Panc1 (cell line): ENCODE measurements at regions not wholly inside any gene's neighbourhood (a gene's known extent, or its start where the extent isn't known, plus 50 kb on each side); places are given as distances from the start of the nearest gene placed in this dataset.

Source experiments
- CTCF ChIP-seq: fragments of 450-650 bp; IDR thresholded peaks from 2 replicates; pipeline ENCODE4 v1.5.1; 2017; ENCODE audit warnings: mild to moderate bottlenecking
- POLR2AphosphoS5 ChIP-seq: IDR thresholded peaks from 2 replicates; pipeline ENCODE4 v1.6.1; 2012; ENCODE audit warnings: mild to moderate bottlenecking, low read depth, low read length, moderate library complexity
- REST ChIP-seq, 2 experiments: IDR thresholded peaks; 2 replicates each; pipeline ENCODE4 v1.6.1; 2011 to 2012; ENCODE audit warnings: low read depth in 2 of 2, control low read depth in 1 of 2, low read length in 1 of 2, mild to moderate bottlenecking in 1 of 2, moderate library complexity in 1 of 2; ENCODE audit not compliant: insufficient read depth in 1 of 2

GRCh38 chr14:89736881-89737280 lies 217.6 kb downstream of the EFCAB11 start:
- no peak for TF ChIP-seq POLR2AphosphoS5
- no peak for TF ChIP-seq CTCF
- no peak for TF ChIP-seq REST (IDR thresholded peaks at IDR 0.05; ENCODE audit: insufficient read depth in 1 of 2, low read depth in 2 of 2, low read length in 1 of 2)
